Stimulated activated CD8-positive, alpha-beta memory T cell treated with anti-CD3 and anti-CD28 coated beads, Interleukin-7, amount 100 ng/mL, for 1 hour (primary cell): ENCODE measurements at regions not wholly inside any gene's neighbourhood (a gene's known extent, or its start where the extent isn't known, plus 50 kb on each side); places are given as distances from the start of the nearest gene placed in this dataset.

Experiments
- DNase-seq, 2 donors: peaks; one replicate each; pipeline ENCODE4 v3.0.0-alpha.2; 2020; ENCODE audit warnings: low read depth in 2 of 2

DNA sequence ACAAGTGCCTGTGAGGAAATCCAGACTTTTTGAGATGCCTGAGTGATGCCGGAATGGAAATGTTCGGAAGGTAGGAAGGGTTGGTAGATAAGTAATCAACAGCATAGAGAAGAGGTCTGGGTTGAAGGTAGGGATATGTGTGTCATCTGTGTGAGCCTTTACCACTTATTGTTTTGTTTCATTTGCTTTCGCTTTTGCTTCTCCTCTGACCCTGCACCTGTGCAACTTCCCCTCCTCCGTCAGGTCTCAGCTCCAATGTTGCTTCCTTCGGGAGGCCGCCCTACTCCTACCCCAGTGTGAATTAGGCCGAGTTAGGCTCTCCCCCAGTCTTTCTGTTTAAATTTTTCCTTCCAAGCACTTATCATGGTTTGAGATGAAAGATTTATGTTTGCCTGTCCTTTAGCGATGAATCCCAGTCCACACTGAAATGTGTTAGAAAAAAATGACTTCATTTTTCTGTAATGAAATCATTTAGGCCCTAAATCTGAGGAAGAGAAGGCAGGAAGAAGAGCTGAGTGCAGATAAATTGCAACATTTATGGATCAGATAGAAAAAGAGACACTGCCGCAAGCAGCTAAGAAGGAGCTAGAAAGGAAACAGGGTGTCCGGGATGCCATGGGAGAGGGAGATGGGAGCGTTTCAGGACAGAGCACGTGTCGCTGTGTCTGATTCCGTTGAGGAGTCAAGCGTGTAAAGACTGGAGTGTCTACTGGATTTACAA lies 139.6 kb upstream of the PELI1 start:
- DNase-seq: no peak

DNA sequence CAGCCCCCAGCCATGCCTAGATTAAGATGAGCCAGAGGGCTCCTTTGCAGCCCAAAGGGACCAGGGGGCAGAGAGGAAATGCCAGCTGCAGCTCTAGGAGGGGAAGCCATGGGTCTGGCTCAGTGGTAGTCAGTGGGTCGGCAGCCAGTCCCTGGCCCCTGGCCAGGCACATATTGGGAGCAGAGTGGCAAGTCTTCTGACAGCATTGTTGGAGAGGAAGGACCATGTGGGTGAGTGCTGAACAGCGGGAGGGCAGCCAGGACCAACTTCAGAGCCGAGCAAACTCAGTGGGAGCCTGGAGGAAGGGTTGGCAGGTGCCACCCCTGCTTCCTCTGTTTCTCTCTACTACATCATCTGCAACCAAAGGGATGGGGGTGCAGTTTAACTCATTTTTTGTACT lies 140.5 kb upstream of the PELI1 start:
- no peak for DNase-seq

DNA sequence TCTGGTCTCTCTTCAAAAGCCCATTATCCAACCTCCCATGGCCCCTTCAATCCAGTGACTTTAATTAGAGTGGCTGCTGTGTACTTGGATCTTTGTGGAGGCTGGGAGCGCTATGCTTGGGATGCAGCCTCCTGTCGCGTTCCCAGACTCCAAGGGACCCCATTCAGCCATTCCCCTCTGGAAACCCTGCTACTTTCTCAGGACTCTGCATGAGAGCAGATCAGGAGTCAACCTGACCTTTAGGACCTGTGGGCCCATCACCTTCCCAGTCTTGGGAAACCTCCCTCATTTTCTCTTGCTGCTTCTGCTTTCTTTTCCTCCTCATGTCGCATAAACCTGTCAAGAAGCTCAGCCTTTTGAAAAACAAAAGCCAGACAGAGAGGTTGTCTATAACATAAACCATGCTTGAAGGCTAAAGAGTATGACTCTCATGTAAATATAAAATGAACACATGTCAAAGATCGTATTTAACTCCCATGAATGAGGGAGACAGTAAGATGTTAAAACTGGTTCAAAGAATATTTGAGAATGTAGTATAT lies 143.1 kb upstream of the PELI1 start:
- no peak for DNase-seq

DNA sequence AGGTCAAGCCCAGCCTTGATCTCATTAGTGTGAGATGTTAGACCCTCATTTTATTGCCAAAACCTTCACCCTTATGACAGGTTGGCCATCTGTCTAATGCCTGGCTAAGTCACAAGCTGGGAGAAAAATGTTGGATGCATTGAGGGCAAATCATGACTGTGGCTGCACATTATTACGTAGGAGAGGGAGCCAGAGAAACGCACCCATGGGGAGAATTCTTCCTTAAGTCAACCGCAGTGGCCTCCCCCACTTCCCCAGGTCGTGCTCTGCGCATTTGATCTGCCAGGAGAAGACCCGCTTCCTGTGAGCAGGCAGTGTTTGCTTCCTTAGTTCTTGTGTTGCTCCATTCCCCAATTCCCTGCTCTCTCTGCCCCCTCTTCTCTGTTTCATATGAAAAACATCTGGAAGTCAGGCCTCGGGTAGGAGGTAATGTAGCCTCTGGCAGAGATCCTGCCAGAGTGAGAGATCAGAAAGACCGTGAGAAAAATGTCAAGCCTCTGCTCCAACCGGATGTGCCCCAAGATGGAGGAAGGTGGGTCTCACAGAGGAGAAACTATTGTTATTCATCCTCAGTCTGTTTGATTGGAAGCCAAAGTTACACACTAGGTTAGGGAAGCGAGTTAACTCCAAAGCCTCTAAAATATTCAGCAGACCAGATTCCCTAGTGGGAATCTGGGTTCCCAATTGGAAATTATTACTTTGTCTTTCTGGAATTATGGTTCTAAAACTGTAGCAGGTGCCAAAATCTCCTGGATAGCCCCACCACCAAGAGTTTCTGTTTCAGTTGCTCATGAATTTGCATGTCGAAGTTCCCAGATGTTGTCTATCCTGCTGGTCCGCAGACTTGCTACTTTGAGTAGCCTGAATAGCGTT lies 144.3 kb upstream of the PELI1 start:
- DNase-seq: no peak

DNA sequence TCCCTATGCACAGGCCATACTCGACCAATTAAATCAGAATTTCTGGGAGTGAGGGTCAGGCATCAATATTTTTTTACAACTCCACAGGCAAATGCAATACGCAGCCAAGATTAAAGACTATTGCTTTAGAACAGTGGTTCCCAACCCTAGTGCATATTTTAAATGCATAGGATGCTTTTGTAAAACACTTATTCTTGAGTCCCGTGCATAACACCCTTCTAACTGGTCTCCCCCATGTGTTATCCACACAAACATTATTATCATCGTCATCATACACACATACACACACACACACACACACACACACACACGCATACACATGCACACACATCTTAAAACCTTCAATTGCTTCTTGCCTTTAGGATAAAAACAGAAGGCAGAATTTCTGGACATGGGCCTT lies 145.0 kb upstream of the PELI1 start:
- DNase-seq: no peak

DNA sequence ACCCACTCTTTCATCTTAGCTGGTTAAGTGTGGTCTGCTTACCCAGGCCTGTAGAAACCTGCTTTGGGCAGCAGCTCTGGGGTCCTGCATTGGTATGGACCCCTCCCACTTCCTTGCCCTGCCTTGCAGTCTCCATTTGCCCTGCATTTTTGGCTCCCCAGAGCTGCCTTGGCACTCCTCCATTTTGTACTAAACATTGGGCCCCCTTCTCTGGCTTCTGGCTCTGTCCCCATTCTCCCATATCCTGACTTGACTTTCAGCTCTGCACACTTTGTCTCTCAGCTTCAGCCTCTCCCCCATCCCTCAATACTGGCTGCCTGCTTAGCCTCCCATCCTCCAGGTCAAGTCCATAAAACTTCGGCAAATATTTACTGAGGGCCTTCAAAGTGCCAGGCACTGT lies 145.5 kb upstream of the PELI1 start:
- no peak for DNase-seq

DNA sequence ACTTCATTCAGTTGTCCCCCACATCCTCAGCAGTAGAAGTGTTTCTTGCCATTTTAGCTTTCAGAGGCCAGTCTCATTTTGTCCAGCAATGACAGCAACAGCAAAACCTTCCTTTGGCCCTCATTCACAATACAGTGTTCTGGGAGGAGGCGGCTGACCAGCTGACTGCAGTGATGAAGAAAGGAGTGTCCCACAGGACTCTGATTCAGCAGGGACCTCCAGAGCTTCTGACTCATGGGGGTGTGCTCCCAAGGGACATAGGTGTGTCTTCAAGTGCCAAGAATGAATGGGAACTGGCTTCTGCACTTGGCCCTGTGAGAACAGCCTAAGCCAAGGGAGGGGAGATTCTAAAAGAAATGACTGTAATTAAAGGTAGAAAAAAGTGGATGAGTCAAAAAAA lies 147.0 kb upstream of the PELI1 start:
- DNase-seq: no peak

DNA sequence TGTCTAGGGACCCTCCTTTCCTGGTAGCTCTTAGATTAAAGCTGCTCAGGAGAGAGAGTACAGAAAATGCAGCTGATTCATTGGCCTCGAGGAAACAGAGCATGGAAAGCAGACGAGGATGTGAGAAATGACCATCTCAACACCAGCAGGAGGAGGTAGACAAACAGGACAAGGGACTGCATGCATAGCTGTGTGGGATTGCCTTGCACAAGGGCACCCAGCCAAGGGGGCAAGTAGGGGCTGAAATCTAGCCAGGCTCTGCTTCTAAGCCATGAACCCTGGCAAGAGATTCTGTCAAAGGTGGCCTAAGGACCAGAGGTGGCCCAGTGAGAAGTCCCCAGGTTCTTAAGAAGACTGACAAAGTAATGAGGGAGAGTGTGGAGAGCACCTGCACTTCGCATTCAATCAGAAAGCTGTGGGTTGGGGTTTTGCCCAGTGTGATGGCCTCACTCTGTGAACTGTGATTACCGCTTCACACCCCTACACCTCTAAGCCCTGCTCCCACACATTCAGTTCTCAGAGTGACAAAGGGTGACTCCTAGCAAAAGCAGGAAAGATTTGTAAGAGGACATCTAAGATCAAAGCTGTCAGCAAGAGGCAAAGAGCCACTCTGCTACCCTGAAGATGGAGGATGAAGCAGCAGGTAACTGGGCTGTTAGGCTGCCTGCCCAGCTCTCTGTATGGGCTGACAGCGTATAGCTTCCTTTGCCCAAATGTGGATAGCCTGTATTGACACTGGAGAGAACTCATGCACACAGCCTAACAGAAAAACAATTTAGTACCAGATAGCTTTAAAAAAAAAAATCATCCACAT lies 151.3 kb upstream of the PELI1 start:
- no peak for DNase-seq

DNA sequence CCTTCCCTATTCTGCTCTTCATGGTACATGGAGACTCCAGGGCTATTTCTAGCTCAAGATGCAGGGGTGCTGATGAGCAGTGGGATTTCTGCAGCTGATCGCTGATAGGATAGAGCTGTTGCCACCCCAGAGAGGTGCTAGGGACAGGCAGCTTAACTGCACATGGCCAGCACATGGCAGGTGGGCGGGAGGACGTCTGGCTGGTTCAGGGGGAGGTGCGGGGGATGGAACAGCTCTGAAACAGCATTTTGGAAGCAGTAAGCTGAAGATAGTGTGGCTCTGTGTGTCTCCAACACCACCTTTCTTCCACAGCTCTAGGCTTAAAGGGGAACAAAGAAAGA lies 151.9 kb upstream of the PELI1 start:
- DNase-seq: no peak

DNA sequence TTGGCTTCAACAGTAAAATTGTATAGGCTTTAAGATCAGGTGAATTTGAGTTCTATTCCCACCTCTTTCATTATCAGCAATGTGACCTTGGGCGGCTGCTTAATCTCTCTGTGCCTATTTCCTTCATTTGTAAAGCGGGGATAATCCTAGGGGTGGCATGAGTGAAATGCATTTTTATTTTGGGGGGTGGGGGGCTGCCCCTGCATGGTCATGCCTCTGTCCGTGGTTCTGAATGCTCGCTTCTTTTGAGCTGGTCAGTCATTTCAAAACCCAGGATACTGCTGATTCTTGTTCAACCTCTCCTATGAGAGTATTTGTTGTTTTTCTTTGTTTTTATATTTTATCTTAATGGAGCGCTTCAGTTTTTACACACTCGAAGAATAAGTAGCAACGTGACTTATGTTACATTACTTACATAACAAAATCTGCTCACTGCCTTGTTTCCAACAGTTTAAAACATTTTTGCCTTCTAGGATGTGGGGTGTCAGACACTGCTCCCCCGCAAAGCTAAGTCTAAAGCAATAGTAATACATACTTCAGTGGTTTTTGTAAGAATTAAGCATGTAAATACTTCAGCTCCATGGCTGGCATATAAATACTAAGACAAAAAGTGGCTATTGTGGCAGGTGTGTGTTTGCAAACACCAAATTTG lies 152.6 kb upstream of the PELI1 start:
- no peak for DNase-seq

DNA sequence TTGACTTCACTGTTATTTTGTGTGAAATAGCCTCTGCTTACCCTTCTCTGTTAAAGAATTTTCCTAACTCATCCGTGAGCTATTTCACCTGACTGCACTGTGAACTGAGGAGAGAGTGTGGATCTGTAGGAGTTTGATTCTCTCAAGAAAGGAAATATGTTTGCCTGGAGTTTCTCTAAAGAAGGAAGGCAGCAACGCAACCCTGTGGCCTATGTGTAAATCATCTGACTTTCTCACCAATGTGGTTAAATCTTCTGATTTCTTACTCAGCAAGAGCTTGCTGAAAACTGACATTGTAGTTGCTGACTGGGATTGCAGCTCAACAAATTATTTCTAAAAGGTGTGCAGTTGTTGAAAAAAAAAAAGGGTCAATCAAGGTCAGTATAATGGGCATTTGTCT lies 153.9 kb upstream of the PELI1 start:
- no peak for DNase-seq

DNA sequence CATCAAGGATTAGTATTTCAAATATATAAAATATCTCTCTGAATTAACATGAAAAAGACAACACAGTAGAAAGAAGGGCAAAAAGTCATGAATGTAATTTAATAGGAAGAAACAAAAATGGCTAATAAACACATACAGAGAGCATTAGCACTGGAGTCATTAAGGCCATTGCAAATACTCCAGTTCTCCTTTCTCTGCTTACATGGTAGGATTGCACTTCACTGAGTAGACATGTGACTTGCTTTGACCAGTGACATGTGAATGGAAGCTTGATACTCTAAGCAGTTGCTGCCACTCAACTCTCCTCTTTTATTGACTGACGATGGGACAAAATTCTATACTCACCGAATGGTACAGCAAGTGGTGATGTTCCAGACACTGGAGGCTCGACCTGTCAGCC lies 153.9 kb upstream of the LGALSL start:
- DNase-seq: no peak

DNA sequence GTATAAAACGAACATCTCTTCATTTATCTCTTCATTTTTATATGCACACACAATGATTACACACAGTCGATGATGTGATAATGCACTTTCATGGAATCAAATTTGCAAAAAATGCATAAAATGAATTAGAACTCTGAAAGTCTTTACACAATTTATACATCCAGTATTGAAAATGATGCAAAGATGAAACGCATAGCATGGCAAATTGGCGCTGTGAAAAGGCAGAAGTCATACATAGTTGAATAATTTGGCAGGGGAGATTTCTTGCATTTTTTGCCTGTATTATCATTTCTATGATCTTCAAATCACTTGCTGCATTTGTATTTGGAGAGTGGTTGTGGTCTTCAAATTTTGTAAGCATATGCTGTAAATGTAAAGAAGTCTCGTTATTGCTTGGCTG lies 150.7 kb upstream of the LGALSL start:
- no peak for DNase-seq

DNA sequence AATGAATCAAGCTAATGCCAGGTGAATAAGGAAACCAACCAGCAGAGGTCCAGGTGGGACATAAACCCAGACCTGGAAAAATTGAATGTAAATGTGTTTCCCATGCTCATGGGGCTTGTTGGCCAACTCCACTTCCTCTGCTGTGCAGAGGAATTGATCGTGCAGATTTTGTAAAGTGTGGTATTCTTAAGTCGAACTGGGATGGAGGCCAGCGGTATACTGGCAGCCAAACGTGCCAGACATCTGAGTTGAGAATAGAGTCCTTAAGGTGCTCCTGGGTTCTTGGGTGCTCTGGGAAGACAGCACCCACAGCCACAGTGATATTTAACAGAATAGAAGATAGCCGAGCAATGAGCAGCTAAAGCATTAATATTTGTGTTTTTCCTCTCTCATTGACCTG lies 146.5 kb upstream of the LGALSL start:
- no peak for DNase-seq

DNA sequence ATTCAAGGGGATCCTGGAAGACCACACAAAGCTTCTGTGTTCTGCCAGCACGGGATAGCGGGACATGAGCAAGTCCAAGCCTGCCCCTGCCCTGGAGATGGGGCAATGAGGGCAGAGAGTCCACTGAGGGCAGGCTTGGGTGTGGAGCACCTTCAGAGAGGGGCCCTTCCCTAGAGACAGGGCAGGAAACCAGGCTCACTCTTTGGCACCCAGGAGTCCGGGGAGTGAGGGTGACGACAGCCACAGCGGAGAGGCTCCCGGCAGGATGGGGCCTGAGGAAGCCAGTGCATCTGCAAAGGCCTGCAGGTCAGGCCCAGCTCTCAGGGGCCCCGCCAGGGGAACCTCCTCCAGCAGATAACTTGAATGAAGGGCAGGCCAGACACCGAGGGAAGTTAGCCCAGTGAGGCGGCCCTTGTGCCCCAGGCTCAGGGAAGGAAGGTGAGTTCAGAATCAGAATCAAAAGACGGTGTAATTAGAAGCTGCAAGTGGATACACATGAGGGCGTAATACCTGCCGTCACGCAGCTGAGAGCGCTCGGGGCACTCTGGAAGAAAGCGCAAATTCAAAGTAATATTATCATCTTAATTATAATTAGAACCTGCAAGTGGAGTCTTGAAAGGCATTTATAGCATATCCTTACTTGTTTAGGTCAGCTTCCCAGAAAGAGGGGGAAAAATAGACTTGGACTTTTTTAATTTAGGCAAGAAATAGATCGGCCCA lies 142.6 kb upstream of the LGALSL start:
- DNase-seq: no peak

DNA sequence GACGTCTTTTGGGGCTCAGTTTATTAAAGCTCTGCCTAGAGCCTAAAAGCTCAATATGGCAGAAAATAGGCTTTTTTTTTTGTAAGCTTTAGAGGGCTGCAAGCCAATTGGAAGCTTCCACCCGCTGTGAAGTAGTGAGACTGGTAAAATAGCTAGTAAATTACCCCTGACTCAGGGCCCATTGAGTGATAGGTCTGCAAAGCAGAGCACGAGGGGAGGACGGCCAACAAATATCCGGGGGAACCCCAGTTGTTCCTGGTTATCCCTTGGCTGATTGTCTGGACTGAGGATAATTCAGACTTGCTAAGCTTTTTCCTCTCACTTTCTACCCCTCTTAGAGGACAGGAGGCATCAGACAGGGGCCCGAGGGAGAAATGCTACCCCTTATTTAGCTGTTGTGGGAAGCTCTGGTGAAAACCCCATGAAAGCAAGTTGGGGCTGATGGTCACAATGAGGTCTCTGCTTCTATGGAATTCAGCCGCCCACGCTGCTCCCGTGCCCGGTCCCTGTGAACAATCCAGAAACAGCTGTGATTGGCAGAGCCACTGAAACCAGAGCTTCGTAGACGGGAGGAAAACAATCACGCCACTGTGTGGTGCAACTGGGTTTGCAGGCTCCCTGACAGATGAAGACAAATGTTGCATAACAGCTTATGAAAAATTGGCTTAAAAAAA lies 141.9 kb upstream of the LGALSL start:
- no peak for DNase-seq

DNA sequence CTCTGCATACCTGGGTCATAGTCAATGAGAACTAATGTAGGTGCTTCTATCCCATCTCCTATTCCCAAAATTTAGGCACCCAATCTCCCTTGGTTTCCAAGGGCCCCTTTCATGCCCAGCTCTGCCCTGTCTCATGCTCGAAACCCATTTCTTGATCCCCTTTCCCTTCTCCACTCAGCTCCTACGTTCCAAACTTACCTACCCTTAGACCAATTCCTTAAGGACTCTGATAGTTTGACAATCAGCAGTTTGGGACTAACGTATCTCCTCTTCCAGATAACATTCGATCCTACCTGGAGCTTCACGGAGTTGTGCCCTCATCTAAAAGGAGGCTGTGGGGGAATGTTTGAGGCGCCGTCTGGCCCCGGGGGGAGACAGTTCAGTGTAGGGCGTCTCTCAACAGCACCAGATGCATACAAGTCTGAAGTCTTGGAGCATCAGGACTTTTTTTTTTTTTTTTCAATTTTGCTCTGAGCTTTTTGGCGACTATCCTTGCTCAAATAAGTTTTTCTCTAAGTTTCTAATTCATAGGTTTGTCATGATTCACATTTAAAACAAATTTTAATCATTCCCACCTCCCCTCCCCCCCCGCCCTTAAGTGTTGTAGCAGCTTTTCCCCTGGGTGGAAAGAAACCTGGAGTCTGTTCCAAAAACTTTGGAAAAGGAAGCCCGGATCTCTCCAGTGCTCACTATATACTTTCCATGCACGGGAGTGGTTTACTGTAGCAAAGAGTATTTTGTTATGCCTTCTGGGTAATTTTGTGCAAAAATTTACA lies 141.2 kb upstream of the LGALSL start:
- no peak for DNase-seq

DNA sequence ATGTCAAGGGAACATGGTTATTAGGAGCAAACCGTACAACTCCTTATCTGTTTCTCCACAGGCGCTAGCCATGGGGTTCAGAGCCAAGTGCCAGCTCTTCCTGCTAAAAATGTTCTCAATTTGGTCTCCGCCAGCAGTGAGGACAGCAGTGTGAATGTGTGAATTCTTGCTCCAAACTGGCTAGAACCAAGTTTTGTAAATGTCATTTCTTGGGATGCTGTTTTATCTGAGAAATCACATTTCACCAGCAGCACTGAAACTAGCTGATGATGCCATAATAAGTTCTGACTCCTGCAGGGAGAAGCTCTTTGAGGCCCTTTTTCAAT lies 140.6 kb upstream of the LGALSL start:
- DNase-seq: no peak

DNA sequence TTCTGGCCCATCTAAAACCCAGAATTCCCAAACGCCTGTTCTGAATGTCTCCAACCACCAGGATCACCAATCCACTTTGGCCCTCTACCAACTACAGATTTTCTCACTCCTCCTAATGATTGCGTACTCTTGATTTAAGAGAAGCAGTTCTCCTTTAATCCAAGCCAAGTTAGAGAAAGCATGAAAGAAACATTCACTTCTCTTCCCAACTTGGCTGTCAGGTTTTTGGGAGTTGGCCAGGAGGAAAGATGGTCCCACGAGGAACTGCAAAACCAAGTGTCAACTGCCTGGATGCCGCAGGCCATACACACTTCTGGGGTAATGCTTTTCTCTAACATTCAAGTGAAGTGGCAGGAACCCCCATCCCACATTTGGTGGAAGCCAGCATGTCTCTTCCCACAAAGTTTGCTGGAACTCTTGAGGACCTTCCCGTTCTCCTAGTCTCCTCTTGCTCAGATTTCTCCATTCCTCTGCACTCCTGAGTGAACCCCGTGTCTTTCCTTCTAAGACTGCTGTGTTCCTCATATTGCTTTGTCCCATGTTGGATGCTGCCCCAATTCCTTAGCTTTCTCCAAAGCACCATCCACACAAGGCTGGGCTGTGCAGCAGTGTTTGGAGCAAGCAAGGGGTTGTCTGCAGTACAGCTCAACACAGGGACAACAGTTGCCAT lies 138.5 kb upstream of the LGALSL start:
- DNase-seq: no peak
